ENCODE measurements at regions not wholly inside any gene's neighbourhood (a gene's known extent, or its start where the extent isn't known, plus 50 kb on each side); places are given as distances from the start of the nearest gene placed in this dataset.
"Not testable (repeated sequence)": the region's sequence is repeated elsewhere in the genome, so short reads cannot be mapped to it uniquely, and the experiment has no call there.

- TF ChIP-seq CTCF (IDR thresholded peaks at IDR 0.05; ENCODE audit: unreplicated experiment) = no peak
- no TSS peak for BruUV-seq (replicated peaks)
- Mint-ChIP-seq H3K27me3 (ENCODE audit: unreplicated experiment) (no peaks in the 10 kb centered on the region), H3K4me3 (ENCODE audit: low read depth, unreplicated experiment) (no peak overlapping the region), H3K9me3 (ENCODE audit: low read depth, unreplicated experiment) (no peaks in the 10 kb centered on the region), H3K4me1 (ENCODE audit: low read depth, unreplicated experiment) (peaks cover 16% of the 10 kb centered on the region), H3K36me3 (ENCODE audit: insufficient read depth, unreplicated experiment) (peaks cover 6% of the 10 kb centered on the region), H3K27ac (ENCODE audit: unreplicated experiment) (no peak overlapping the region)
- DNase-seq = no peak
- intact Hi-C loops (cut with micrococcal nuclease; ENCODE audit: unreplicated experiment) = no loop called here
- CTCF ChIA-PET = no interaction called here
These were observed 260.8 kb upstream of the MBL2 start for GRCh38 chr10:53033396-53033795.

- Mint-ChIP-seq H3K4me1 (ENCODE audit: low read depth, unreplicated experiment) (peaks cover 22% of the 10 kb centered on the region), H3K4me3 (ENCODE audit: low read depth, unreplicated experiment) (peak overlapping the region; percentile 45), H3K27ac (ENCODE audit: unreplicated experiment) (peak overlapping the region; percentile 83)
- intact Hi-C loops (cut with micrococcal nuclease; ENCODE audit: unreplicated experiment); H3K9me3 Mint-ChIP-seq (ENCODE audit: low read depth, unreplicated experiment); H3K36me3 Mint-ChIP-seq (ENCODE audit: insufficient read depth, unreplicated experiment); H3K27me3 Mint-ChIP-seq (ENCODE audit: unreplicated experiment); BruUV-seq (replicated peaks): not testable (repeated sequence)
- CTCF ChIA-PET = interaction anchor here (0.6 to 1.3 kb wide), 2 partner anchors 63 to 849 kb away, joined by 3 to 4 read pairs; no protein-coding TSS in a partner anchor
- DNase-seq = peak; percentile 27
These were observed 257.6 kb upstream of the MBL2 start for GRCh38 chr10:53029872-53030849.

DNA sequence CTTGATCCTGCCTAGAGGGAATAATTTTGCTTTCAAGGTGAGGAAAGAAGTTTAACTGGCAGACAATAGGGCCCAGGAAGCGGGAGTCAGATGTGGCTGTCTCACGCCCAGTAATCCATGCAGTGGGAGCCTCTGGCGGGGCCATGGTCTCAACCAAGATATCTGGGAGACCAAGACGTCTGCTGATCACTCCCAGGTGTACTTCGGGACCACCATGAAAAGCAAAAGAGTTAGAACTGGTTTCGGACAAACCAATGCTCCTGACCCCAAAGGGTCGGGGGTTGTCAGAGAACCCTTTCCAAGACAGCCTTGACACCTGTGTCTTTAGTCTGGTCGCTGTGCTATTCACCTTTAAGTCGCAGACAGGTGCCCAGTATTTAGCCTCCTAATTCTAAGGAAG is 256.9 kb upstream of the MBL2 start:
- TF ChIP-seq CTCF (IDR thresholded peaks at IDR 0.05; ENCODE audit: unreplicated experiment) = no peak
- DNase-seq = no peak
- CTCF ChIA-PET = no interaction called here
- H3K4me3 Mint-ChIP-seq (ENCODE audit: low read depth, unreplicated experiment) = peak overlapping the region; percentile 45
- no TSS peak for BruUV-seq (replicated peaks)
- no peaks in the 10 kb centered on the region for H3K27me3 Mint-ChIP-seq (ENCODE audit: unreplicated experiment)
- intact Hi-C loops (cut with micrococcal nuclease; ENCODE audit: unreplicated experiment) = no loop called here
- no peaks in the 10 kb centered on the region for H3K9me3 Mint-ChIP-seq (ENCODE audit: low read depth, unreplicated experiment)
- peaks cover 27% of the 10 kb centered on the region for H3K4me1 Mint-ChIP-seq (ENCODE audit: low read depth, unreplicated experiment)
- H3K36me3 Mint-ChIP-seq (ENCODE audit: insufficient read depth, unreplicated experiment) = peaks cover 6% of the 10 kb centered on the region
- H3K27ac Mint-ChIP-seq (ENCODE audit: unreplicated experiment) = peak overlapping the region; percentile 83

- intact Hi-C loops (cut with micrococcal nuclease; ENCODE audit: unreplicated experiment); H3K9me3 Mint-ChIP-seq (ENCODE audit: low read depth, unreplicated experiment); BruUV-seq (replicated peaks); H3K36me3 Mint-ChIP-seq (ENCODE audit: insufficient read depth, unreplicated experiment); CTCF ChIA-PET; DNase-seq; H3K27me3 Mint-ChIP-seq (ENCODE audit: unreplicated experiment): not testable (repeated sequence)
- peak overlapping the region; percentile 76 for H3K27ac Mint-ChIP-seq (ENCODE audit: unreplicated experiment)
- peaks cover 34% of the 10 kb centered on the region for H3K4me1 Mint-ChIP-seq (ENCODE audit: low read depth, unreplicated experiment)
- peak overlapping the region; percentile 66 for H3K4me3 Mint-ChIP-seq (ENCODE audit: low read depth, unreplicated experiment)
These were observed 253.2 kb upstream of the MBL2 start for GRCh38 chr10:53025765-53026164.

GRCh38 chr10:53025172-53025711 is 252.7 kb upstream of the MBL2 start:
- H3K27ac Mint-ChIP-seq (ENCODE audit: unreplicated experiment) = peak overlapping the region; percentile 76

More at GRCh38 chr10:53025172-53025711, 252.7 kb upstream of the MBL2 start:
- no TSS peak for BruUV-seq (replicated peaks)
- intact Hi-C loops (cut with micrococcal nuclease; ENCODE audit: unreplicated experiment) = no loop called here
- Mint-ChIP-seq H3K4me3 (ENCODE audit: low read depth, unreplicated experiment) (peak overlapping the region; percentile 66), H3K9me3 (ENCODE audit: low read depth, unreplicated experiment) (no peaks in the 10 kb centered on the region), H3K27me3 (ENCODE audit: unreplicated experiment) (no peaks in the 10 kb centered on the region), H3K4me1 (ENCODE audit: low read depth, unreplicated experiment) (peaks cover 29% of the 10 kb centered on the region), H3K36me3 (ENCODE audit: insufficient read depth, unreplicated experiment) (peaks cover 6% of the 10 kb centered on the region)
- CTCF ChIA-PET = no interaction called here
- no peak for DNase-seq
- TF ChIP-seq CTCF (IDR thresholded peaks at IDR 0.05; ENCODE audit: unreplicated experiment) = no peak

All from Calu3 (cell line).